NCI-H1694 treated with DMSO at 0.1 percent for 48 hours (cell line): ENCODE measurements at regions not wholly inside any gene's neighbourhood (a gene's known extent, or its start where the extent isn't known, plus 50 kb on each side); places are given as distances from the start of the nearest gene placed in this dataset.

ENCODE experiments used
- DNase-seq: peaks from one replicate; lab custom pipeline; 2025; lab: John Stamatoyannopoulos, UW

- DNase-seq: no peak
Observed at GRCh38 chr4:41390661-41391060, 133.9 kb downstream of the UCHL1 start.

- no peak for DNase-seq
Observed at GRCh38 chr4:41391271-41391670, 134.5 kb downstream of the UCHL1 start.

GRCh38 chr4:41394481-41394894 is 137.8 kb downstream of the UCHL1 start:
- no peak for DNase-seq

GRCh38 chr4:41396214-41396613 is 139.5 kb downstream of the UCHL1 start:
- no peak for DNase-seq

- DNase-seq: no peak
Observed at GRCh38 chr4:41396869-41397268, 140.1 kb downstream of the UCHL1 start.

- DNase-seq: no peak
Observed at GRCh38 chr4:41399231-41399630, 138.7 kb upstream of the LIMCH1 start.

- no peak for DNase-seq
Observed at GRCh38 chr4:41400296-41400695, 137.7 kb upstream of the LIMCH1 start.

- no peak for DNase-seq
Observed at GRCh38 chr4:41405464-41406112, 132.4 kb upstream of the LIMCH1 start.

- DNase-seq: no peak
Observed at GRCh38 chr4:41406113-41406516, 131.8 kb upstream of the LIMCH1 start.

GRCh38 chr4:41408150-41408549 is 129.8 kb upstream of the LIMCH1 start:
- DNase-seq: no peak

- DNase-seq: no peak
Observed at GRCh38 chr4:41408859-41409593, 128.9 kb upstream of the LIMCH1 start.

GRCh38 chr4:41409594-41409895 is 128.4 kb upstream of the LIMCH1 start:
- no peak for DNase-seq

GRCh38 chr4:41410049-41410448 is 127.9 kb upstream of the LIMCH1 start:
- DNase-seq: no peak

- no peak for DNase-seq
Observed at GRCh38 chr4:41413670-41414411, 124.1 kb upstream of the LIMCH1 start.

GRCh38 chr4:41414412-41414779 is 123.6 kb upstream of the LIMCH1 start:
- DNase-seq: no peak

GRCh38 chr4:41418444-41418843 is 119.5 kb upstream of the LIMCH1 start:
- no peak for DNase-seq

- DNase-seq: peak; percentile 25
Observed at GRCh38 chr4:41420541-41420940, 117.4 kb upstream of the LIMCH1 start.

GRCh38 chr4:41423117-41423516 is 114.8 kb upstream of the LIMCH1 start:
- no peak for DNase-seq

GRCh38 chr4:41424522-41424921 is 113.4 kb upstream of the LIMCH1 start:
- no peak for DNase-seq

- no peak for DNase-seq
Observed at GRCh38 chr4:41425650-41426049, 112.3 kb upstream of the LIMCH1 start.

GRCh38 chr4:41426539-41426938 is 111.4 kb upstream of the LIMCH1 start:
- no peak for DNase-seq

GRCh38 chr4:41427306-41427882 is 110.6 kb upstream of the LIMCH1 start:
- DNase-seq: no peak
